LNCAP (cell line): ENCODE measurements at regions not wholly inside any gene's neighbourhood (a gene's known extent, or its start where the extent isn't known, plus 50 kb on each side); places are given as distances from the start of the nearest gene placed in this dataset.

Experiments used
- TF ChIP-seq, protein P1 (sequence below): fragments of 450-650 bp; IDR thresholded peaks from 2 replicates; pipeline ENCODE4 v1.5.1; 2017; ENCODE audit warnings: mild to moderate bottlenecking

DNA sequence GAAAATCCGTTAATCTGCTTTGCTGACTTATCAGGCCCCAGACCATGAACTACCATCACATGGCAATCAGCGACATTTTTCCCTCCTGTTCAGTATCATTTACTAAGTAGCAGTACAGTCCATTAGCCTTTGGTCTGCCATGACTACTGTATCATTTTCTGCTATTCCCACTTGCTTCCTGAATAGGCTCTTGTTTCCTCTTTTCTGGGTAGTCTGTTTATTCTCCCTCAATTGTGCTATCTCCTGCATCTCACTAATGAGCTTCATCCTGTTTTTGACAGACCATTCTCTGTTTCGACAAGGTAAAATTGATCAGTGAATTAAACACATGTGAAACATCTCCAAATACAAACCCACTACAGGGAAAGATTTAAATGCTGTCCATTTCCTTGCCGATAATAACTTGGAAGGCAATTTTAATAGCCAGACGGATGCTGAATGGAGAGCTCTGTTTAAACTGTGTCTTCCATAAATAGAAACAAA, 263.5 kb upstream of the ANKRD55 start:
- TF ChIP-seq, protein P1, sequence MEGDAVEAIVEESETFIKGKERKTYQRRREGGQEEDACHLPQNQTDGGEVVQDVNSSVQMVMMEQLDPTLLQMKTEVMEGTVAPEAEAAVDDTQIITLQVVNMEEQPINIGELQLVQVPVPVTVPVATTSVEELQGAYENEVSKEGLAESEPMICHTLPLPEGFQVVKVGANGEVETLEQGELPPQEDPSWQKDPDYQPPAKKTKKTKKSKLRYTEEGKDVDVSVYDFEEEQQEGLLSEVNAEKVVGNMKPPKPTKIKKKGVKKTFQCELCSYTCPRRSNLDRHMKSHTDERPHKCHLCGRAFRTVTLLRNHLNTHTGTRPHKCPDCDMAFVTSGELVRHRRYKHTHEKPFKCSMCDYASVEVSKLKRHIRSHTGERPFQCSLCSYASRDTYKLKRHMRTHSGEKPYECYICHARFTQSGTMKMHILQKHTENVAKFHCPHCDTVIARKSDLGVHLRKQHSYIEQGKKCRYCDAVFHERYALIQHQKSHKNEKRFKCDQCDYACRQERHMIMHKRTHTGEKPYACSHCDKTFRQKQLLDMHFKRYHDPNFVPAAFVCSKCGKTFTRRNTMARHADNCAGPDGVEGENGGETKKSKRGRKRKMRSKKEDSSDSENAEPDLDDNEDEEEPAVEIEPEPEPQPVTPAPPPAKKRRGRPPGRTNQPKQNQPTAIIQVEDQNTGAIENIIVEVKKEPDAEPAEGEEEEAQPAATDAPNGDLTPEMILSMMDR: no peak

DNA sequence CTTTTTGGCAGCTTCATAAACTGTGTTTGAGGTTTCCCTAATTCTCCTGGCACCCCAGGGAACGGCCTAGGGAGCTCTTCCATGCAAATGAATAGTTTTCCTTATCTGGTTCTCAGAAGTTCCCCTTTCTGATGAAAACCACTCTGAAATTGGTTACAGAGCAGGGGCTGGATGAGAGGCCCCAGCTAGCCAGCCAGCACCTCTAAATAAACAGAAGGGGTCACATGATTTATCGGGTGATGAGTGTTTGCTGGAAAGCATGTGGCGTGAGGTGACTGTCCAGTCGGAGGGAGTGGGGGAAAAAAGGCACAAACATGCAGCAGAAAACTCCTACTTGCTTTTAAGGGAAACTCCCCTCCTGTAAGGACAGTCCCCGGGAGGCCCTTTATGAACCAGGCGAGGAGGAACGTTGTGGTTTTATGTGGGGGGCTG, 261.2 kb upstream of the ANKRD55 start:
- TF ChIP-seq, protein P1: no peak

DNA sequence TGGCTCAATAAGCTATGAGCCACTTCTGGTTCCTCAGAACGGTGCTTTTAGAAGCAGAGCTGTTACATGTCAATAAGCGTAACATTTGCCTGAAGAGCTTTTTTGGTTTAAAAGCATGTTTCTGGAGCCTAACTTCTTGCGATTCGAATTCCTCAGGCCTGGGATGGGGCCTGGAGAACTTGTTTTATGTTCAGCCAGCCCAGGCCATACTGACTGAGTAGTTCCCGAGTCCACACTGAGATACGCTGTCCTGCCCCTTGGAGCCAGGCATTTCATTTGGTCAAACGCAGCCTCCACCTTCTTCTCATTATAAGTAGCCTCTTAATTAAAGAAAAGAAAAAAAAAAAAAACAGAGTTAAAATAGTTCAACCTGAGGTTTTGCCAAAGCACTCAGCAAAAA, 260.6 kb upstream of the ANKRD55 start:
- TF ChIP-seq, protein P1: no peak

DNA sequence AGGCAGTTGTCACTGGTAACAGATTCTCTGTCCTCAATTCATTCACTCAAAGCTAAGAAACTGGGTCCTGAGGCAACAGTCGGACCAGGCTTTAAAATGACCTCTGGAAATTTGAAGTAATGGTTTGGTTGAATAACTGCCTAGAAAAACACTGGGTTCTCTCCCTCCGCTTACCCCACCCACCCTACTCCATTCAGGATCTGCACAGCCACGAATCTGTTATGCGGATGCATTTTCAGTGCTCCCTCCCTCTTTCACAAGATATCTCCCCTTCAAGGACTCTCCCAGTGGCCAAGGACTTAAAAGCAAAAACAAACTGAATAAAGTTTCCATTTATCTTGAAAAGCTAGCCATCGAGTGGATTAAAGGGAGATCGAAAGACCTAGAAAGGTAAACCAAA, 260.2 kb upstream of the ANKRD55 start:
- TF ChIP-seq, protein P1: no peak

DNA sequence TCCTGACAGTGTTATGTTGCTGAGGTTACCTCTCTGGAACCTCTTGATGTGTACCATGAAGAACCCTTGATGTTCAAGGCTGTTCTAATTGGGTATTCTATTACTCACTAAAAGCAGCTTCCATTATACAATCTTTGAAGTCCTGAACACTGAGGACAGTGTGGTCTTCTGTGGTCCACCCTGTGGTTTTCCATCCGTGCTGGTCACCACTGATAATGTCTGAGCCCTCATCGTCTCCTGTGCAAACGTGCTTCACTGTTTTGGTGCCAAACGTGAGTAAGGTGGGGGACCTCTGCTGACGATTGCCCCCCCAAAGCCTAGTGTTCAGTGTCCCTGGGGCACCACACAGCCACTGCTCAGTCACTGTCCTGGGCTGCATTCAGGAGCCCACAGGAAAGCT, 259.7 kb upstream of the ANKRD55 start:
- TF ChIP-seq, protein P1: no peak

DNA sequence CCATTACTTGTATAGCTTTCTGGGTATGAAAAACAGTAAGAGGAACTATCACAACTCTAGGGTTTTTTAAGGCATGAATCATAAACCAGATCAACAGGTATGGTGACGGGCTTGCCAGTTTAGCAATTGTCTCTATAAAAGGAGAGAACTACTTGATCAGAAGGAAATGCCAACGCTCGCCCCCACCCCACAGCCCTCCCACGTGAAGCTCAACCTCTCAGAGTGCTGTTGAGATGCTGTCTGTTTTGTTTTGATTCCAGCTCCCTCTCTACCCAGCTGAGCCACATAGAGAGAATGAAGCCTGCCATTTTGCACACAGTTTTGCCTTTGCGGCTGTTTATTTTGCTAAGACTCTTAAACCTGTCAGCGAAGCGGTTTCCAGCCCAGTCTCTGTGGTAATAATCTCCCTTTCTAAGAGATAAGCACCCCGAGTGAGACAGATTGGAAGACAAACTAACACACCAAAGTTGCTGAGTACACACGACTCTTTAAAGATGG, 257.9 kb upstream of the ANKRD55 start:
- TF ChIP-seq, protein P1: no peak

DNA sequence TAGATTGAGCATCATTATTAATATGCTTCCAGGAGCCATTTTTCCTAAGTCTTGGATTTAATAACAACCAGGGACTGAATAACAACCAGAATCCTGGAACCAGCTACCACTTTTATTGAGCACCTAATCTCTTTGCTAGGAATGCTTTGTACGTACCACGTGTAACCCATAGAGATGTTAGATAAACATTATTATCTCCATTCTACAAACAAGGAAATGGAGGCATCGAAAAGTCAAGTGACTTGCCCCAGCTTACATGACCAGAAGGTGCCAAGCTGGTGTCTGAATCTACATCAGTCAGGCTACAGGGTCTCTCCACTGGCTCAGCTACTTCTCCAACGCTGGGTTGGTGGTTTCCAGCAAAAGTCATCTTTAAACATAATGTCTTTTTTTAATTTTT, 256.1 kb upstream of the ANKRD55 start:
- TF ChIP-seq, protein P1: no peak

DNA sequence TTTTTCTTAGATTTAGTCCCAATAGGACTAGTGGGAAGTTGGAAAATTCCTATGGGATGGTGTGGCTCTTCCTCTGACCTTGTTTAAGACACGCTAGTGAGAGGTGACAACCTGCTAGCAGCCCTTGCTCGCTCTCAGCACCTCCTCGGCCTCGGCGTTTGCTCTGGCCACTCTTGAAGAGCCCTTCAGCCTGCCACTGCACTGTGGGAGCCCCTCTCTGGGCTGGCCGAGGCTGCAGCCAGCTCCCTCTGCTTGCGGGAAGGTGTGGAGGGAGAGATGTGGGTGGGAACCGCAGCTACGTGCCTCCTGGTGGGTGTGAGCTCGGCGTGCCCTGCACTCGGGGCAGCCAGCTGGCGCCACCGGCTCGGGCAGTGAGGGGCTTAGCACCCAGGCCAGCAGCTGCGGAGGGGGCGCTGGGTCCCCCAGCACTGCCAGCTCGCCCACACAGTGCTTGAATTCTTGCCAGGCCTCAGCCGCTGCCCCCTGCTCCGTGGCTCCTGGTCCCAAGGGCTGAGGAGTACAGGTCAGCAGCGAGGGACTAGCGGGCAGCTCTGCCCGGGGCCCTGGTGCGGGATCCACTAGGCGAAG, 254.5 kb upstream of the ANKRD55 start:
- TF ChIP-seq, protein P1: no peak
